SK-N-SH (cell line): ENCODE measurements at regions not wholly inside any gene's neighbourhood (a gene's known extent, or its start where the extent isn't known, plus 50 kb on each side); places are given as distances from the start of the nearest gene placed in this dataset.

Experiments
- CTCF ChIA-PET: fragments of 300-600, 350-600 bp; formaldehyde crosslinking; extraction: SDS; loops from one replicate; lab custom pipeline; 2021; lab: Yijun Ruan, JAX
- POLR2A ChIA-PET: fragments of 350-600 bp; sonication (Branson Sonifier 250); formaldehyde crosslinking; extraction: SDS; loops from one replicate; lab custom pipeline; 2020; ENCODE audit warnings: antibody characterized with exemption, inconsistent platforms; lab: Yijun Ruan, JAX
- DNase-seq: peaks from one replicate; pipeline ENCODE4 v3.0.0; 2012
- H2AFZ ChIP-seq: fragments of 200-600 bp; sonication (generic); 2 replicates; pipeline ENCODE4 v1.8.1; 2016; ENCODE audit warnings: antibody characterized with exemption, mild to moderate bottlenecking, low read depth
- H3F3A ChIP-seq: fragments of 200-600 bp; sonication (generic); replicated peaks from 2 replicates; pipeline ENCODE3; 2016; ENCODE audit warnings: antibody characterized with exemption, mild to moderate bottlenecking; ENCODE audit not compliant: insufficient read depth
- H3K27ac ChIP-seq, 2 experiments: fragments of 200-500 bp in 1 of 2; fragments of 200-600 bp in 1 of 2; sonication (Bioruptor generic) in 1 of 2; sonication (generic), shearing (Covaris generic) in 1 of 2; 2 replicates each; pipeline versions ENCODE4 v1.5.1 to v1.6.1; 2014 to 2016; ENCODE audit warnings: low read depth in 2 of 2, inconsistent platforms in 1 of 2, low read length in 1 of 2, mild to moderate bottlenecking in 1 of 2, mixed read lengths in 1 of 2
- H3K27me3 ChIP-seq: fragments of 200-600 bp; sonication (generic), shearing (Covaris generic); 2 replicates; pipeline ENCODE4 v1.6.1; 2016; ENCODE audit warnings: mixed run types; ENCODE audit not compliant: insufficient read depth
- H3K36me3 ChIP-seq, 2 experiments: fragments of 200-500 bp in 1 of 2; fragments of 200-600 bp in 1 of 2; sonication (Bioruptor generic) in 1 of 2; sonication (generic) in 1 of 2; replicated peaks in 1 of 2; 2 replicates each; pipeline versions ENCODE3 to v1.5.1; 2014 to 2016; ENCODE audit warnings: low read length in 1 of 2, mild to moderate bottlenecking in 1 of 2; ENCODE audit not compliant: insufficient read depth in 2 of 2, control insufficient read depth in 1 of 2
- H3K4me1 ChIP-seq, 2 experiments: fragments of 200-500 bp in 1 of 2; fragments of 200-600 bp in 1 of 2; sonication (Bioruptor generic) in 1 of 2; sonication (generic), shearing (Covaris generic) in 1 of 2; 2 replicates each; pipeline versions ENCODE4 v1.5.1 to v1.6.1; 2014 to 2016; ENCODE audit warnings: low read depth in 1 of 2, low read length in 1 of 2, mixed run types in 1 of 2; ENCODE audit not compliant: insufficient read depth in 2 of 2, control insufficient read depth in 1 of 2
- H3K4me2 ChIP-seq: fragments of 200-600 bp; sonication (generic), shearing (Covaris generic); 2 replicates; pipeline ENCODE4 v1.6.1; 2017; ENCODE audit warnings: mixed run types
- H3K4me3 ChIP-seq, 2 experiments: fragments of 200-500 bp in 1 of 2; fragments of 200-600 bp in 1 of 2; sonication (Bioruptor generic) in 1 of 2; sonication (generic), shearing (Covaris generic) in 1 of 2; 2 replicates each; pipeline versions ENCODE4 v1.5.1 to v1.8.1; 2014 to 2016; ENCODE audit warnings: low read depth in 2 of 2, inconsistent platforms in 1 of 2, low read length in 1 of 2, mild to moderate bottlenecking in 1 of 2, mixed read lengths in 1 of 2, moderate library complexity in 1 of 2
- H3K79me2 ChIP-seq: fragments of 200-600 bp; sonication (generic); 2 replicates; pipeline ENCODE4 v1.8.1; 2017; ENCODE audit warnings: mild to moderate bottlenecking; ENCODE audit not compliant: insufficient read depth
- H3K9ac ChIP-seq: fragments of 200-600 bp; sonication (generic); 2 replicates; pipeline ENCODE4 v1.6.1; 2017; ENCODE audit warnings: mixed run types
- H3K9me2 ChIP-seq: fragments of 200-600 bp; sonication (generic); 2 replicates; pipeline ENCODE4 v1.6.1; 2017; ENCODE audit warnings: mixed run types
- H3K9me3 ChIP-seq: fragments of 200-600 bp; sonication (generic); 2 replicates; pipeline ENCODE4 v1.6.1; 2017; ENCODE audit warnings: mixed run types, mild to moderate bottlenecking, moderate library complexity
- H4K20me1 ChIP-seq: fragments of 200-600 bp; sonication (generic); 2 replicates; pipeline ENCODE4 v1.6.1; 2017; ENCODE audit warnings: mild to moderate bottlenecking, mixed run types; ENCODE audit not compliant: insufficient read depth
- CHD2 ChIP-seq: fragments of 150-350 bp; IDR thresholded peaks from 2 replicates; pipeline ENCODE4 v1.6.1; 2018; ENCODE audit warnings: low read length; ENCODE audit not compliant: partially characterized antibody
- EP300 ChIP-seq, 2 experiments: IDR thresholded peaks; 2 replicates each; pipeline versions ENCODE4 v1.4.0 to v1.6.1; 2012; ENCODE audit warnings: borderline replicate concordance in 1 of 2, low read depth in 1 of 2, low read length in 1 of 2
- FOXM1 ChIP-seq: IDR thresholded peaks from 2 replicates; pipeline ENCODE4 v1.4.0; 2012; ENCODE audit warnings: low read depth, mild to moderate bottlenecking
- GABPA ChIP-seq: IDR thresholded peaks from 2 replicates; pipeline ENCODE4 v1.4.0; 2012; ENCODE audit warnings: low read depth, mild to moderate bottlenecking
- IRF3 ChIP-seq: fragments of 150-350 bp; IDR thresholded peaks from 2 replicates; pipeline ENCODE4 v1.6.1; 2016; ENCODE audit warnings: mild to moderate bottlenecking, low read depth, low read length
- JUND ChIP-seq: IDR thresholded peaks from 2 replicates; pipeline ENCODE4 v1.4.0; 2012
- MAX ChIP-seq: IDR thresholded peaks from 2 replicates; pipeline ENCODE4 v1.4.0; 2012; ENCODE audit warnings: low read depth
- MEF2A ChIP-seq: IDR thresholded peaks from 2 replicates; pipeline ENCODE4 v1.4.0; 2012; ENCODE audit warnings: low read depth, borderline replicate concordance
- MXI1 ChIP-seq: IDR thresholded peaks from 2 replicates; pipeline ENCODE4 v1.6.1; 2012; ENCODE audit warnings: mild to moderate bottlenecking, low read depth, low read length, improper control_type of control experiment
- NFIC ChIP-seq: IDR thresholded peaks from 2 replicates; pipeline ENCODE4 v1.4.0; 2012; ENCODE audit warnings: borderline replicate concordance
- POLR2AphosphoS5 ChIP-seq: IDR thresholded peaks from 2 replicates; pipeline ENCODE4 v1.6.1; 2012; ENCODE audit warnings: low read depth, low read length
- RCOR1 ChIP-seq: fragments of 150-350 bp; IDR thresholded peaks from 2 replicates; pipeline ENCODE4 v1.6.1; 2017; ENCODE audit warnings: antibody characterized with exemption, low read length
- RFX5 ChIP-seq: IDR thresholded peaks from 2 replicates; pipeline ENCODE4 v1.6.1; 2012; ENCODE audit warnings: mild to moderate bottlenecking, improper control_type of control experiment, low read length
- SIN3A ChIP-seq: IDR thresholded peaks from 2 replicates; pipeline ENCODE4 v1.6.1; 2012; ENCODE audit warnings: low read depth, mild to moderate bottlenecking, low read length, moderate library complexity, borderline replicate concordance
- TAF1 ChIP-seq: IDR thresholded peaks from 2 replicates; pipeline ENCODE4 v1.6.1; 2012; ENCODE audit warnings: low read depth, mild to moderate bottlenecking, low read length, moderate library complexity, borderline replicate concordance
- TCF12 ChIP-seq: IDR thresholded peaks from 2 replicates; pipeline ENCODE4 v1.4.0; 2012
- TEAD4 ChIP-seq: IDR thresholded peaks from 2 replicates; pipeline ENCODE4 v1.4.0; 2012; ENCODE audit warnings: mild to moderate bottlenecking, borderline replicate concordance; ENCODE audit not compliant: insufficient read depth
- ZBTB33 ChIP-seq: IDR thresholded peaks from 2 replicates; pipeline ENCODE4 v1.4.0; 2012; ENCODE audit warnings: low read depth, borderline replicate concordance
- WGBS: methylation state at CpG from one replicate; pipeline ENCODE4 v1.1.6; 2017; ENCODE audit warnings: low lambda C conversion rate; 5-methylcytosine and 5-hydroxymethylcytosine counted together
- TF ChIP-seq, protein P1 (sequence below): IDR thresholded peaks from 2 replicates; pipeline ENCODE4; 2012
- TF ChIP-seq, protein P2 (sequence below): fragments of 150-350 bp; IDR thresholded peaks from 2 replicates; pipeline ENCODE4 v1.6.1; 2017; ENCODE audit warnings: antibody characterized with exemption, low read length, low read depth, borderline replicate concordance

GRCh38 chr16:6528217-6528616 is 804.4 kb upstream of the RBFOX1 start:
- Histone ChIP-seq H2AFZ (no peak overlapping the region), H3K4me3 (no peak overlapping the region), H3K9me3 (no peaks in the 10 kb centered on the region), H3K79me2 (no peaks in the 10 kb centered on the region), H4K20me1 (no peaks in the 10 kb centered on the region), H3K4me1 (no peaks in the 10 kb centered on the region), H3K27me3 (no peaks in the 10 kb centered on the region), H3K4me2 (no peak overlapping the region), H3K27ac (no peak overlapping the region), H3K9me2 (no peaks in the 10 kb centered on the region), H3F3A (no peaks in the 10 kb centered on the region), H3K36me3 (no peaks in the 10 kb centered on the region), H3K9ac (no peak overlapping the region)
- POLR2A ChIA-PET: no interaction called here
- no peak for TF ChIP-seq MXI1
- TF ChIP-seq NFIC: no peak
- TF ChIP-seq, protein P1, sequence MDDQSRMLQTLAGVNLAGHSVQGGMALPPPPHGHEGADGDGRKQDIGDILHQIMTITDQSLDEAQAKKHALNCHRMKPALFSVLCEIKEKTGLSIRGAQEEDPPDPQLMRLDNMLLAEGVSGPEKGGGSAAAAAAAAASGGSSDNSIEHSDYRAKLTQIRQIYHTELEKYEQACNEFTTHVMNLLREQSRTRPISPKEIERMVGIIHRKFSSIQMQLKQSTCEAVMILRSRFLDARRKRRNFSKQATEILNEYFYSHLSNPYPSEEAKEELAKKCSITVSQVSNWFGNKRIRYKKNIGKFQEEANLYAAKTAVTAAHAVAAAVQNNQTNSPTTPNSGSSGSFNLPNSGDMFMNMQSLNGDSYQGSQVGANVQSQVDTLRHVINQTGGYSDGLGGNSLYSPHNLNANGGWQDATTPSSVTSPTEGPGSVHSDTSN: no peak
- no peak for TF ChIP-seq CHD2
- no peak for TF ChIP-seq IRF3
- TF ChIP-seq, protein P2, sequence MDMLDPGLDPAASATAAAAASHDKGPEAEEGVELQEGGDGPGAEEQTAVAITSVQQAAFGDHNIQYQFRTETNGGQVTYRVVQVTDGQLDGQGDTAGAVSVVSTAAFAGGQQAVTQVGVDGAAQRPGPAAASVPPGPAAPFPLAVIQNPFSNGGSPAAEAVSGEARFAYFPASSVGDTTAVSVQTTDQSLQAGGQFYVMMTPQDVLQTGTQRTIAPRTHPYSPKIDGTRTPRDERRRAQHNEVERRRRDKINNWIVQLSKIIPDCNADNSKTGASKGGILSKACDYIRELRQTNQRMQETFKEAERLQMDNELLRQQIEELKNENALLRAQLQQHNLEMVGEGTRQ: no peak
- TF ChIP-seq TCF12: no peak
- no peak for TF ChIP-seq TEAD4
- no peak for TF ChIP-seq RCOR1
- no peak for TF ChIP-seq GABPA
- TF ChIP-seq EP300 (IDR thresholded peaks at IDR 0.05; ENCODE audit: borderline replicate concordance in 1 of 2, low read depth in 1 of 2, low read length in 1 of 2): no peak
- no peak for TF ChIP-seq MAX
- no peak for TF ChIP-seq RFX5
- TF ChIP-seq MEF2A: no peak
- no peak for TF ChIP-seq SIN3A
- no peak for TF ChIP-seq JUND
- no peak for TF ChIP-seq TAF1
- no peak for TF ChIP-seq POLR2AphosphoS5
- TF ChIP-seq ZBTB33: no peak
- TF ChIP-seq FOXM1: no peak
- CTCF ChIA-PET: no interaction called here
- 9% methylated on average over 1 of the region's 2 CpGs for WGBS
- no peak for DNase-seq
